GM12872 (cell line): ENCODE measurements at regions not wholly inside any gene's neighbourhood (a gene's known extent, or its start where the extent isn't known, plus 50 kb on each side); places are given as distances from the start of the nearest gene placed in this dataset.
A peak's percentile ranks its signal among the peaks of the same experiment; 100 is the strongest.

Experiments
- CTCF ChIP-seq: IDR thresholded peaks from 3 replicates; pipeline ENCODE4 v1.5.1; 2011; ENCODE audit warnings: low read depth, mild to moderate bottlenecking, low read length, moderate library complexity; ENCODE audit not compliant: insufficient read depth

DNA sequence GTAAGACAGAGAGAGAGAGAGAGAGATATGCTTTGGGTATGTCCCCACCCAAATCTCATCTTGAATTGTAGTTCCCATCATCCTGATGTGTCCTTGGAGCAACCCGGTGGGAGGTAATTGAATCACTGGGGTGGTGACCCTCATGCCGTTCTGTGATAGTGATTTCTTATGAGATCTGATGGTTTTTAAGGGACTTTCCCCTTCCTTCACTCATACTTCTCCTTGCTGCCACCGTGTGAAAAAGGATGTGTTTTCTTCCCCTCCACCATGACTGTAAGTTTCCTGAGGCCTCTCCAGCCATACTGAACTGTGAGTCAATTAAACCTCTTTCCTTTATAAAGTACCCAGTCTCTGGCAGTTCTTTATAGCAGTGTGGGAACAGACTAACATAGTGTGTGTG, 60.3 kb downstream of the EOMES start:
- no peak for TF ChIP-seq CTCF

- TF ChIP-seq CTCF, result peak; percentile 89
Observed at GRCh38 chr3:27659279-27660021, 62.7 kb downstream of the EOMES start.

DNA sequence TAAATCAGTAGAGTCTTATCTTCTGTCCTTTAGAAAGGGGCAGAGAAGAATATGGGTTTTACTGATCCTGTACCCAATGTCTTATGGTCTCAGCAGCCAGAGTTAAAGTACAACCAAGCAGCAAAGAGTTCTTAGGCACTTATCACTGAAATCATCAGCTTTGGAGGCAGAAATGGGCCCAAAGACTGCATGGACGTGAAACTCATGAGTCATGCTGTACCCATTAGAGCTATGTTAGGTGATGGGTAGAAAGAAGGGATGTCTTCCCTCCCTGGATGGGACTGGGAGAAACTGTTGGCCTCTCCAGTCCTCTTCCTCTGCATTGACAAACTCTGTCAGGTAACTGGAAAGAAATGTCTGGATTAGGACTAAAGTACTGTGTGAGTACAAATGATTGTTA, 63.4 kb downstream of the EOMES start:
- TF ChIP-seq CTCF, result no peak

DNA sequence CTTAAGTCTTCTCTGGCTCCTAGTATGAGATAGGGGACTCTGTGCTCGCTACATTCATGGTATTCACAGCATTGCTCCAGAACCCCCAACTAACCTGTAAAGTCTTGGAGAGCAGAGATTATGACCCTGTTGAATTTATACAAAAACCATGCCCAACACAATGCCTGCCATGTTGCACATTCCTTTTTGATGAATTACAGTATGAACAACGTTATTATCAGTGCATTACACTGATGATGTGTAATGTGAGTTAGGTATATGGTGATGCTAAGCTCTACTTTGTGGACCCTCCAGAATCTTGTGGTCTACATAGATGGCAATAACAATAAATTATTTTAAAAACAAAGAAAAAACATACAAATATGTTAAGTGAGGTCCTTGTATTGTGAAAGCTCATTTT, 64.3 kb downstream of the EOMES start:
- no peak for TF ChIP-seq CTCF

GRCh38 chr3:27657404-27657803, 64.7 kb downstream of the EOMES start:
- no peak for TF ChIP-seq CTCF

- no peak for TF ChIP-seq CTCF
Observed at GRCh38 chr3:27656790-27657189, 65.3 kb downstream of the EOMES start.

DNA sequence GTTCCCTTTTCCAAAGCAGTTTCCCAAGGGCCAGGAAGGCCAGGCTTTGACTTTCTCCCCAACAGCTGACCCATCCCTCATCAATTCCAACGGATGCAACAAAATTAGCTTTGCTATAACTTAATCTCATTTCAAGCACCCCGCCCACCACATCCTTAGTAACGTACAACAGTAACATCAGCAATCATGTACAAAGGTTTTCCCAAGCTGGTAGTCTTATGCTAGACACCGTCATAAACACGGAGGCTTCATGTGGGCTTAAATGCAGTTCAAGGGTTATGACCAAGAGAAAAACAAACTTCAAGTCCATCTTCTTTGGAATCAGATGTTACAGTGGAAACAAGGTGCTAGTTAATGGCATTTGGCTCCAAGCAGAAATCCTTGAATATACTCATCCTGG, 66.6 kb downstream of the EOMES start:
- no peak for TF ChIP-seq CTCF
